ENCODE measurements at regions not wholly inside any gene's neighbourhood (a gene's known extent, or its start where the extent isn't known, plus 50 kb on each side); places are given as distances from the start of the nearest gene placed in this dataset.

DNA sequence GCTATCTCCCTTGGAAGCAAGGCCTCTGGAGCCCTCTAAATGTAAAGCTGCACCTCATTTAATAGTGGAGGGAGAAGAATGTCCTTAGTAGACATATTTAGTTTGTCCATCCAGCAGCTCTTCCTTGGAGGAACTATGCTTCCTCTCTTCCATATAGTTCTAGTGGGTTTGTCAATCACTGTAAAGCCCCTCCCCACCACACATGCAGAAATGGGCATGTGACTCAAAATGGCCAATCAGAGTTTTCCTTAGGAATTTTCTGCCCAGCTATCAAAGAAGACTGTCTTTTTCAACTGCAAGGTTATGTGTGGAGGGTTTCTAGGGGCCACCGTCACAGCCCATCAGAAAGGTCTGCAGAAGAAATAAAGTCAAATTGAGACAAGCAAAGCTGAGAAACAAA, 175.5 kb downstream of the MIS18A start:
- no peaks in the 10 kb centered on the region for H3K9me3 ChIP-seq (replicated peaks; ENCODE audit: control insufficient read depth, insufficient read depth, low read length)
- no TSS peak for BruUV-seq (replicated peaks)
- H3K36me3 ChIP-seq (ENCODE audit: control insufficient read depth in 2 of 2, insufficient read depth in 2 of 2, low read length in 1 of 2): no peaks in the 10 kb centered on the region
- H3K79me2 ChIP-seq (ENCODE audit: control insufficient read depth, insufficient read depth, low read length): no peaks in the 10 kb centered on the region
- no peaks in the 10 kb centered on the region for H3K4me1 ChIP-seq (ENCODE audit: control insufficient read depth, insufficient read depth, low read length)
- no peak for TF ChIP-seq WRNIP1 (IDR thresholded peaks at IDR 0.05; ENCODE audit: borderline replicate concordance, low read depth, low read length)
- RAD21 ChIA-PET (ENCODE audit: unreplicated experiment): no interaction called here
- SMC1A ChIA-PET (ENCODE audit: uncharacterized antibody, unreplicated experiment): no interaction called here
- H3K27me3 ChIP-seq (replicated peaks in 1 of 2; ENCODE audit: control insufficient read depth in 2 of 2, insufficient read depth in 2 of 2, low read length in 1 of 2): no peaks in the 10 kb centered on the region
- intact Hi-C loops (cut with micrococcal nuclease; ENCODE audit: unreplicated experiment): no loop called here
- no peak overlapping the region for H3K4me3 ChIP-seq
- H4K20me1 ChIP-seq (ENCODE audit: control insufficient read depth, insufficient read depth): no peaks in the 10 kb centered on the region
- H3K27ac ChIP-seq (ENCODE audit: control insufficient read depth, insufficient read depth): no peak overlapping the region
- no peak overlapping the region for H3K9ac ChIP-seq (ENCODE audit: control insufficient read depth, insufficient read depth, low read length)
- H3K4me2 ChIP-seq (ENCODE audit: control insufficient read depth, insufficient read depth): no peak overlapping the region
- in situ Hi-C loops (cut with MboI): no loop called here
- no peak for DNase-seq (ENCODE audit: low read depth, low spot score)
- CTCF ChIA-PET: no interaction called here
- no peak overlapping the region for H2AFZ ChIP-seq (ENCODE audit: control insufficient read depth, low read depth, low read length)
- no peak for FAIRE-seq
- POLR2A ChIA-PET: no interaction called here
- 0% methylated on average over 1 of the region's 1 CpG for WGBS (ENCODE audit: insufficient coverage, insufficient replicate concordance, low lambda C conversion rate, missing lambda C conversion rate)
- no peak for ATAC-seq

DNA sequence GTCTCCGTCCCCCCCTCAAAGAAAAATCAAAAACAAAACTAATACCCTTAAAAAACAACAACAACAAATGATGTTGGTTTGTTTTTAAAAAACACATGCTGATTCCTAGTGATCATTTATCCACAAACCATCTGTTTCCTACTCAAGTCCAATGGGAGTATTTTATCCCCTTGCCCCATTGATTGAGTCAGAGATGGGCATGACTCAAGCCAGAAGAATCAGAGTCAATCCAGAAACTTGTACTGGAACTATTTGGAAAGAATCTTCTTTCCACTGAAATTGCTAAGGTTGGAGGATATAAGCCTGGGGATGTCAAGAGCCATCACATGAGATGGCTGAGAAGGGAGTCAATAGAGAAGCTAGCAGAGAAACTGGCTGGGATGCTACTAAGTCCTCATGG, 176.4 kb downstream of the MIS18A start:
- H3K27ac ChIP-seq (ENCODE audit: control insufficient read depth, insufficient read depth): no peak overlapping the region
- H4K20me1 ChIP-seq (ENCODE audit: control insufficient read depth, insufficient read depth): no peaks in the 10 kb centered on the region
- no peak overlapping the region for H3K4me2 ChIP-seq (ENCODE audit: control insufficient read depth, insufficient read depth)
- ChIA-PET RAD21 (ENCODE audit: unreplicated experiment) (no interaction called here), SMC1A (ENCODE audit: uncharacterized antibody, unreplicated experiment) (interaction anchor here (0.7 kb wide), 1 partner anchor 189 kb away, joined by 3 read pairs; no protein-coding TSS in a partner anchor), POLR2A (no interaction called here), CTCF (no interaction called here)
- no TSS peak for BruUV-seq (replicated peaks)
- ATAC-seq: no peak
- TF ChIP-seq RELA (IDR thresholded peaks at IDR 0.05; ENCODE audit: borderline replicate concordance, partially characterized antibody): no peak
- TF ChIP-seq POLR2A (IDR thresholded peaks at IDR 0.05; ENCODE audit: low read depth, low read length): no peak
- no peak for TF ChIP-seq HDAC6 (IDR thresholded peaks at IDR 0.05; ENCODE audit: unreplicated experiment)
- no peaks in the 10 kb centered on the region for H3K27me3 ChIP-seq (replicated peaks in 1 of 2; ENCODE audit: control insufficient read depth in 2 of 2, insufficient read depth in 2 of 2, low read length in 1 of 2)
- 0% methylated on average over 1 of the region's 1 CpG for WGBS (ENCODE audit: insufficient coverage, insufficient replicate concordance, low lambda C conversion rate, missing lambda C conversion rate)
- no peaks in the 10 kb centered on the region for H3K36me3 ChIP-seq (ENCODE audit: control insufficient read depth in 2 of 2, insufficient read depth in 2 of 2, low read length in 1 of 2)
- no peak overlapping the region for H3K4me3 ChIP-seq
- intact Hi-C loops (cut with micrococcal nuclease; ENCODE audit: unreplicated experiment) (no loop called here), in situ Hi-C loops (cut with MboI) (no loop called here)
- H3K4me1 ChIP-seq (ENCODE audit: control insufficient read depth, insufficient read depth, low read length): no peaks in the 10 kb centered on the region
- no peaks in the 10 kb centered on the region for H3K9me3 ChIP-seq (replicated peaks; ENCODE audit: control insufficient read depth, insufficient read depth, low read length)
- H3K9ac ChIP-seq (ENCODE audit: control insufficient read depth, insufficient read depth, low read length): no peak overlapping the region
- no peaks in the 10 kb centered on the region for H3K79me2 ChIP-seq (ENCODE audit: control insufficient read depth, insufficient read depth, low read length)
- FAIRE-seq: no peak
- DNase-seq (ENCODE audit: low read depth, low spot score): no peak
- H2AFZ ChIP-seq (ENCODE audit: control insufficient read depth, low read depth, low read length): no peak overlapping the region
